H9 (cell line): ENCODE measurements at regions not wholly inside any gene's neighbourhood (a gene's known extent, or its start where the extent isn't known, plus 50 kb on each side); places are given as distances from the start of the nearest gene placed in this dataset.

Experiments used
- DNase-seq: peaks from one replicate; pipeline ENCODE4 v3.0.0-alpha.2; 2017
- H2AFZ ChIP-seq: one replicate; pipeline ENCODE4 v1.6.1; 2013; ENCODE audit warnings: mild to moderate bottlenecking, low read length, control low read depth, moderate library complexity
- H2AK5ac ChIP-seq: 2 replicates; pipeline ENCODE4 v1.6.1; 2013; ENCODE audit warnings: low read length, control low read depth, mixed read lengths; ENCODE audit not compliant: insufficient read length
- H2BK120ac ChIP-seq: one replicate; pipeline ENCODE4 v1.6.1; 2013; ENCODE audit warnings: low read depth, mild to moderate bottlenecking, low read length, control low read depth, inconsistent platforms; ENCODE audit not compliant: poor library complexity, severe bottlenecking
- H2BK12ac ChIP-seq: 2 replicates; pipeline ENCODE4 v1.6.1; 2013; ENCODE audit warnings: low read length, control low read depth, mixed read lengths, low read depth; ENCODE audit not compliant: insufficient read length
- H2BK15ac ChIP-seq: 2 replicates; pipeline ENCODE4 v1.6.1; 2013; ENCODE audit warnings: low read depth, low read length, control low read depth
- H2BK20ac ChIP-seq: one replicate; pipeline ENCODE4 v1.6.1; 2013; ENCODE audit warnings: low read depth, mild to moderate bottlenecking, low read length, control low read depth, inconsistent platforms; ENCODE audit not compliant: poor library complexity, severe bottlenecking
- H2BK5ac ChIP-seq: 2 replicates; pipeline ENCODE4 v1.6.1; 2013; ENCODE audit warnings: low read length, control low read depth, mixed read lengths; ENCODE audit not compliant: insufficient read length
- H3K14ac ChIP-seq: 2 replicates; pipeline ENCODE4 v1.6.1; 2013; ENCODE audit warnings: low read length, control low read depth; ENCODE audit not compliant: insufficient read depth
- H3K18ac ChIP-seq: 2 replicates; pipeline ENCODE4 v1.6.1; 2013; ENCODE audit warnings: low read depth, mild to moderate bottlenecking, mixed read lengths, low read length, control low read depth; ENCODE audit not compliant: insufficient read length
- H3K23ac ChIP-seq: 2 replicates; pipeline ENCODE4 v1.6.1; 2013; ENCODE audit warnings: low read length, control low read depth, mixed read lengths, low read depth; ENCODE audit not compliant: insufficient read length
- H3K23me2 ChIP-seq: 2 replicates; pipeline ENCODE4 v1.6.1; 2013; ENCODE audit warnings: low read depth, mild to moderate bottlenecking, mixed read lengths, low read length, control low read depth; ENCODE audit not compliant: insufficient read length, poor library complexity, severe bottlenecking
- H3K27ac ChIP-seq: 2 replicates; pipeline ENCODE4 v1.5.1; 2013; ENCODE audit warnings: low read length, control low read depth, mixed read lengths, low read depth; ENCODE audit not compliant: insufficient read length
- H3K27me3 ChIP-seq: 2 replicates; pipeline ENCODE4 v1.6.1; 2013; ENCODE audit warnings: low read length, control low read depth, inconsistent platforms; ENCODE audit not compliant: insufficient read depth
- H3K4ac ChIP-seq: 2 replicates; pipeline ENCODE4 v1.6.1; 2013; ENCODE audit warnings: low read depth, mild to moderate bottlenecking, control low read depth, inconsistent platforms, low read length, moderate library complexity
- H3K4me1 ChIP-seq: 2 replicates; pipeline ENCODE4 v1.6.1; 2013; ENCODE audit warnings: low read length, control low read depth, inconsistent platforms; ENCODE audit not compliant: insufficient read depth
- H3K4me2 ChIP-seq: 2 replicates; pipeline ENCODE4 v1.6.1; 2013; ENCODE audit warnings: low read length, control low read depth, mixed read lengths; ENCODE audit not compliant: insufficient read length, insufficient read depth
- H3K56ac ChIP-seq: 2 replicates; pipeline ENCODE4 v1.6.1; 2013; ENCODE audit warnings: low read depth, mild to moderate bottlenecking, mixed read lengths, low read length, control low read depth; ENCODE audit not compliant: insufficient read length
- H3K79me1 ChIP-seq: 2 replicates; pipeline ENCODE4 v1.6.1; 2013; ENCODE audit warnings: low read depth, mild to moderate bottlenecking, moderate library complexity, low read length, control low read depth, inconsistent platforms; ENCODE audit not compliant: insufficient read depth, poor library complexity, severe bottlenecking
- H3K79me2 ChIP-seq: 2 replicates; pipeline ENCODE4 v1.6.1; 2013; ENCODE audit warnings: low read length, control low read depth, inconsistent platforms; ENCODE audit not compliant: insufficient read depth
- H3K9ac ChIP-seq: 2 replicates; pipeline ENCODE4 v1.6.1; 2013; ENCODE audit warnings: low read length, control low read depth, mixed read lengths; ENCODE audit not compliant: insufficient read length; ENCODE audit errors: extremely low read depth
- H3K9me3 ChIP-seq: one replicate; pipeline ENCODE4 v1.6.1; 2013; ENCODE audit warnings: low read depth, low read length, inconsistent platforms; ENCODE audit not compliant: control insufficient read depth
- H3T11ph ChIP-seq: one replicate; pipeline ENCODE4 v1.6.1; 2013; ENCODE audit warnings: mild to moderate bottlenecking, low read length, control low read depth, inconsistent platforms
- H4K20me1 ChIP-seq: one replicate; pipeline ENCODE4 v1.6.1; 2013; ENCODE audit not compliant: control insufficient read depth, insufficient read length, insufficient read depth
- H4K5ac ChIP-seq: 2 replicates; pipeline ENCODE4 v1.6.1; 2013; ENCODE audit warnings: low read depth, mild to moderate bottlenecking, mixed read lengths, low read length, control low read depth; ENCODE audit not compliant: insufficient read length
- H4K8ac ChIP-seq: replicated peaks from 2 replicates; pipeline ENCODE4 v1.6.1; 2013; ENCODE audit warnings: low read length, control low read depth, mixed read lengths, low read depth; ENCODE audit not compliant: insufficient read length
- H4K91ac ChIP-seq: 2 replicates; pipeline ENCODE4 v1.6.1; 2013; ENCODE audit warnings: low read depth, mild to moderate bottlenecking, moderate library complexity, mixed read lengths, low read length, control low read depth; ENCODE audit not compliant: insufficient read length
- H3K27ac Mint-ChIP-seq, 3 experiments: 2 replicates in 2 of 3; 3 replicates in 1 of 3; pipeline ENCODE4 v1.8.0; 2020 to 2021; ENCODE audit warnings: mixed read lengths in 3 of 3, mild to moderate bottlenecking in 1 of 3, moderate library complexity in 1 of 3
- H3K27me3 Mint-ChIP-seq: 2 replicates; pipeline ENCODE4 v1.8.0; 2021; ENCODE audit warnings: low read depth, mild to moderate bottlenecking, moderate library complexity, mixed read lengths
- H3K36me3 Mint-ChIP-seq, 3 experiments: 2 replicates in 2 of 3; 3 replicates in 1 of 3; pipeline ENCODE4 v1.8.0; 2020 to 2021; ENCODE audit warnings: low read depth in 3 of 3, mixed read lengths in 3 of 3; ENCODE audit not compliant: insufficient read depth in 1 of 3
- H3K4me1 Mint-ChIP-seq, 2 experiments: 2 replicates each; pipeline ENCODE4 v1.8.0; 2020; ENCODE audit warnings: mixed read lengths in 2 of 2
- H3K4me3 Mint-ChIP-seq, 2 experiments: 2 replicates in 1 of 2; 3 replicates in 1 of 2; pipeline ENCODE4 v1.8.0; 2020 to 2021; ENCODE audit warnings: mild to moderate bottlenecking in 2 of 2, mixed read lengths in 2 of 2, moderate library complexity in 1 of 2
- H3K9me3 Mint-ChIP-seq, 2 experiments: 2 replicates in 1 of 2; 3 replicates in 1 of 2; pipeline ENCODE4 v1.8.0; 2020; ENCODE audit warnings: mild to moderate bottlenecking in 2 of 2, mixed read lengths in 2 of 2, moderate library complexity in 1 of 2
- WGBS: extraction: QIAGEN DNeasy Blood & Tissue Kit; methylation state at CpG from one replicate; pipeline ENCODE4 v1.1.7; 2013; ENCODE audit warnings: missing lambda C conversion rate, low lambda C conversion rate, mixed read lengths; ENCODE audit not compliant: insufficient read length; ENCODE audit errors: extremely low coverage; 5-methylcytosine and 5-hydroxymethylcytosine counted together
- TF ChIP-seq, protein P1 (sequence below): fragments of 200-600 bp; sonication (generic); conservative IDR thresholded peaks from 3 replicates; pipeline ENCODE4 v1.8.0; 2021; ENCODE audit warnings: antibody characterized with exemption, mild to moderate bottlenecking

DNA sequence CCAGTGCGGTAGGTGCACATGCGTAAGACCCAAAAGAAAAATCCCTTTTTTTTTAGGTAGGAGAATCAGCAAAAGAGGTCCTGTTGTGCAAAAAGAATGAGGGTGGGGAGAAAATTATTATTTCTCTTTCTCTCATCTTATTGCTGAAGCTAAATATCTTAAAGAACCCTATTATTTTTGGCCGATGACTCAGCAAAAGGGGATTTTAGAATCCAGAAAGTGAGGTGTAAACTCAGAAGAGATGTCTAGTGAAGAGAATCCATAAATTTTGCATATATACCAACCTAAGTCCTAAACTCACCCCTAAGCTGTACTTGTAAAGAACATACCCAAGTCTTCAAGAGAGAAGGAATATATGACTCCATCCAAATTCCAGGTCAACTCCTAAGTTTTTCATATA lies 386.3 kb upstream of the ZNF717 start:
- H3K18ac ChIP-seq, result no peak overlapping the region
- Mint-ChIP-seq H3K27ac (peak overlapping the region in 2 of 3 experiments; percentile 48 to 69; a peak in 1 of 7 replicates), H3K9me3 (peaks cover 0 to 5% of the 10 kb centered on the region in 2 experiments; a peak in 1 of 5 replicates), H3K36me3 (peaks cover 0 to 1% (median 0%) of the 10 kb centered on the region in 3 experiments; a peak in 2 of 7 replicates), H3K4me1 (no peaks in the 10 kb centered on the region), H3K4me3 (no peak overlapping the region), H3K27me3 (no peaks in the 10 kb centered on the region)
- no peak overlapping the region for H3K27ac ChIP-seq
- no peaks in the 10 kb centered on the region for H4K20me1 ChIP-seq
- DNase-seq, result no peak
- H4K5ac ChIP-seq, result no peak overlapping the region
- H4K91ac ChIP-seq, result no peak overlapping the region
- WGBS, result no CpG with 5 or more reads among the region's 3 CpGs
- H4K8ac ChIP-seq, result no peak overlapping the region
- no peak overlapping the region for H2BK12ac ChIP-seq
- no peaks in the 10 kb centered on the region for H3K23me2 ChIP-seq
- H3K4ac ChIP-seq, result no peak overlapping the region
- H2AK5ac ChIP-seq, result no peak overlapping the region
- H3K9ac ChIP-seq, result no peak overlapping the region
- H3K23ac ChIP-seq, result no peak overlapping the region
- H2AFZ ChIP-seq, result no peak overlapping the region
- H2BK5ac ChIP-seq, result no peak overlapping the region
- H3T11ph ChIP-seq, result no peak overlapping the region
- TF ChIP-seq, protein P1, sequence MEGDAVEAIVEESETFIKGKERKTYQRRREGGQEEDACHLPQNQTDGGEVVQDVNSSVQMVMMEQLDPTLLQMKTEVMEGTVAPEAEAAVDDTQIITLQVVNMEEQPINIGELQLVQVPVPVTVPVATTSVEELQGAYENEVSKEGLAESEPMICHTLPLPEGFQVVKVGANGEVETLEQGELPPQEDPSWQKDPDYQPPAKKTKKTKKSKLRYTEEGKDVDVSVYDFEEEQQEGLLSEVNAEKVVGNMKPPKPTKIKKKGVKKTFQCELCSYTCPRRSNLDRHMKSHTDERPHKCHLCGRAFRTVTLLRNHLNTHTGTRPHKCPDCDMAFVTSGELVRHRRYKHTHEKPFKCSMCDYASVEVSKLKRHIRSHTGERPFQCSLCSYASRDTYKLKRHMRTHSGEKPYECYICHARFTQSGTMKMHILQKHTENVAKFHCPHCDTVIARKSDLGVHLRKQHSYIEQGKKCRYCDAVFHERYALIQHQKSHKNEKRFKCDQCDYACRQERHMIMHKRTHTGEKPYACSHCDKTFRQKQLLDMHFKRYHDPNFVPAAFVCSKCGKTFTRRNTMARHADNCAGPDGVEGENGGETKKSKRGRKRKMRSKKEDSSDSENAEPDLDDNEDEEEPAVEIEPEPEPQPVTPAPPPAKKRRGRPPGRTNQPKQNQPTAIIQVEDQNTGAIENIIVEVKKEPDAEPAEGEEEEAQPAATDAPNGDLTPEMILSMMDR, result no peak
- H2BK120ac ChIP-seq, result no peak overlapping the region
- no peaks in the 10 kb centered on the region for H3K9me3 ChIP-seq
- H3K79me1 ChIP-seq, result no peaks in the 10 kb centered on the region
- no peak overlapping the region for H2BK15ac ChIP-seq
- H3K79me2 ChIP-seq, result no peaks in the 10 kb centered on the region
- no peaks in the 10 kb centered on the region for H3K4me1 ChIP-seq
- H3K14ac ChIP-seq, result no peak overlapping the region
- H3K27me3 ChIP-seq, result no peaks in the 10 kb centered on the region
- no peak overlapping the region for H3K4me2 ChIP-seq
- H2BK20ac ChIP-seq, result no peak overlapping the region
- no peak overlapping the region for H3K56ac ChIP-seq
